ENCODE measurements at regions not wholly inside any gene's neighbourhood (a gene's known extent, or its start where the extent isn't known, plus 50 kb on each side); places are given as distances from the start of the nearest gene placed in this dataset.

- DNase-seq, result no peak
Observed at GRCh38 chr11:10945196-10945595, 87.3 kb upstream of the ZBED5 start.

- DNase-seq, result no peak
Observed at GRCh38 chr11:10943968-10944367, 86.1 kb upstream of the ZBED5 start.

GRCh38 chr11:10942620-10943019, 84.8 kb upstream of the ZBED5 start:
- DNase-seq, result no peak

GRCh38 chr11:10941871-10942270, 84.0 kb upstream of the ZBED5 start:
- DNase-seq, result no peak

DNA sequence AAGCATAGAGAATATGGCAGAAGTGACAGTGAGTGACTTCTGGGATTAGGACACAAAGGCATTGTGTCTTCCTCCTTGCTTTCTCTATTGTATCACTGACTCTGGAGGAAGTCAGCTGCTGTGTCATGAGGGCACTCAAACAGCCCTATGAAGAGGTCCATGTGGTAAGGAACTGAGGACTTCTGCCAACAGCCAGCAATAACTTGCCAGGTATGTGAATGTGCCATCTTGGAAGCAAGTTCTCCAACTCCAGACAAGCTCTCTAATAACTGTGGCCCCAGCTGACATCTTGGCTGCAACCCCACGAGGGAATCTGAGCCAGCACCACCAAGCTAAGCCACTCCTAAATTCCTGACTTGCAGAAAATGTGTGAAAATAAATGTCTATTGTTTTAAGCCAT, 83.6 kb upstream of the ZBED5 start:
- peak; percentile 35 for DNase-seq

GRCh38 chr11:10938650-10939387, 81.0 kb upstream of the ZBED5 start:
- DNase-seq, result peak; percentile 32

GRCh38 chr11:10938231-10938630, 80.4 kb upstream of the ZBED5 start:
- DNase-seq, result peak; percentile 41

DNA sequence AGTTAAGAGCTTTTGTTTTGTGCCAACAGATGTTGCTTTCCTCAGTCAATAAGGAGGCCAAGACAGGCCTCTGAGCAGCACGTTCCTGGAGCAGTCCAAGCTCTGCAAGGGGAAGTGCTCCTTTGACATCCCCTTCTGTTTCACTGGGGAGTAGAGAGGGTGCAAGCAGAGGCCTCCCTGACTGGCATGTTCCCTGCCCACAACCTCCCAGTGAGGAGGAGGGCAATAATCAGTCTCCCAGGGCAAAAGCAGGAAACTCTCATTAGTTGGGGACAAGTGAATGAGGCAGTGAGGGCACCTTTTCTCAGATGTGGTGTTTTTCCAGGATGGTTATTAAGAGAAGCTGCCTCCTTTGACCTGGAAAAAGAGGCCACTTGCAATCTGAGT, 79.5 kb upstream of the ZBED5 start:
- DNase-seq, result no peak

GRCh38 chr11:10936626-10937384, 79.0 kb upstream of the ZBED5 start:
- DNase-seq, result no peak

DNA sequence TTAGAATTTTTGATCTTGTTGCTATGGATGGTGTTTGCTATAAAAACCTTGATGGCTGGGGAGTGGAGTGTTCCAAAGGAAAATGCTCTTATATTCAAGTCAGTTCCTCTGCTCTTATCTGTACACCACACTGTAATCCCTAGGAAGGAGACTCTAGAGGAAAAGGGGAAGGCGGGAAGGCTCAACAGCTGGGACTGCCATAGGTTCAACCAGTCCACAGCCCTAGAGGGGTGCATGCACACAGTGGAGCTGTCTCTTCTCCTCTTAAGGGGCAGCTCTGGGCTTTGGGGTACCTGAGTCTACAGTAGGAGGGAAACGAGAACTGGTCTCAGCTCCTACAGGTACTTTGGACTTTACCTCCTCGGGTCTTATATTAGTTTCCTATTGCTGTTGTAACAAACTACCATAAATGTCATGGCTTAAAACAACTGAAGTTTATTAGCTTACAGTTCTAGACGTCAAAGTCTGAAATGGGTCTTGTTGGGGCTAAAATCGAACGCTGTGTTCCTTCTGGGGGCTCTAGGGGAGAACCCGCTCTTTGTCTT, 77.2 kb upstream of the ZBED5 start:
- peak; percentile 23 for DNase-seq

GRCh38 chr11:10934293-10934860, 76.5 kb upstream of the ZBED5 start:
- peak; percentile 52 for DNase-seq

DNA sequence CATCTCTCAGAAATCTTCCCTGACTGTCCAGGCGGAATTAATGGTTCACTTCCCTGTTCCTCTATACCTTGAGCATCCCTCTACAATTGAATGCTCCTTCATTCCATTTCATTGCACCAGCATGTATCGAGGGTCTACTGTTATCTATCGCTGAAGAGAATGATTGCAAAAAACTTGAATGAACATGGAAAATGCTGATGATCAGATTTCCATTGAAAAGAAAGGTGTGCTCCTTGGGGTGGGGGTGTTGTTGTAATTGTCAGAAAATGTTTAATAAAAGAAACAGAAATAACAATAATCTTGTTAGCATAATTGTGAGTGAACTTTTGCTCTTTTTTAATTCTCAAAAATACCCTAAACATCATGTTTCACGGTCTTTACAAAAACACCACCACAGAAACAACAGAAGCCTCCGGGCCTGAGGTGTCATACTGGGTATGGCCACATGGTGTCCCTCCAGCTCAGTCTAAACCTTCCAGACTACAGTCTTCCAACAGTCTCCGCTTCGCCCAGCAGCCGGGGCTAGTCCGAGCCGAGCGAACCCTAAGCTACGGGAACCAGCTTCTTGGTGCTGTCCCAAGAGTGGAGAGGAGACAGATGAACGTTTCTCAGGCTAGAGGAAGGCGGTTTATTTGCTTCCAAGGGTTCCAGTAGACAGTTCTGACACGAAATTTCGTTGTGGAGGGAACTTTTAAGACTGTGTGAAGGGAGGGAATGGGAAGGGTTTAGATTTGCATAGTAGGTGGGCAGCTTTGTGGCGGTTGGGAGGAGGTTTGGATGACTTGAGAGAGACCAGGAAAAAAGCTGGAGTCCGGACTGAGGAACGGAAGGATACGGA, 75.8 kb upstream of the ZBED5 start:
- peak; percentile 97 for DNase-seq

DNA sequence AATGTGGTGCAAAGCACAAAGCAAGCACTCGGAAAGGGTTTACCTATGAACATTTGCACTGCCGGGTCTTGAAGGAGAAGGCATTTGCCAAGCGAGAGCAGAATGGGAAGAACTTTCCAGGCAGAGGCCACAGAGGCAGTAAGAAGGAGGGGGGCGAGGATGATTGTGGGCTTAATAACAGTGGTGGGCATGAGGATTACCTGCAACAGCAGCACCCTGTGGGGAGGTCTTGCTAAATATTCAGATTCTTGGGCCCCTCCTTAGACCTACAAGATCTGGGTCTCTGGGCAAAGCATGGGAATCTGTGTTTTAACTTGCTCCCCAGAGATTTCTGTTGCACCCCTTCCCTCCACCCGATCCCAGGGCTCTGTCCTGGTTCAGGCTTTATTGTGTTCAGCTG, 75.1 kb upstream of the ZBED5 start:
- peak; percentile 33 for DNase-seq

- DNase-seq, result peak; percentile 41
Observed at GRCh38 chr11:10931761-10932670, 74.2 kb upstream of the ZBED5 start.

DNA sequence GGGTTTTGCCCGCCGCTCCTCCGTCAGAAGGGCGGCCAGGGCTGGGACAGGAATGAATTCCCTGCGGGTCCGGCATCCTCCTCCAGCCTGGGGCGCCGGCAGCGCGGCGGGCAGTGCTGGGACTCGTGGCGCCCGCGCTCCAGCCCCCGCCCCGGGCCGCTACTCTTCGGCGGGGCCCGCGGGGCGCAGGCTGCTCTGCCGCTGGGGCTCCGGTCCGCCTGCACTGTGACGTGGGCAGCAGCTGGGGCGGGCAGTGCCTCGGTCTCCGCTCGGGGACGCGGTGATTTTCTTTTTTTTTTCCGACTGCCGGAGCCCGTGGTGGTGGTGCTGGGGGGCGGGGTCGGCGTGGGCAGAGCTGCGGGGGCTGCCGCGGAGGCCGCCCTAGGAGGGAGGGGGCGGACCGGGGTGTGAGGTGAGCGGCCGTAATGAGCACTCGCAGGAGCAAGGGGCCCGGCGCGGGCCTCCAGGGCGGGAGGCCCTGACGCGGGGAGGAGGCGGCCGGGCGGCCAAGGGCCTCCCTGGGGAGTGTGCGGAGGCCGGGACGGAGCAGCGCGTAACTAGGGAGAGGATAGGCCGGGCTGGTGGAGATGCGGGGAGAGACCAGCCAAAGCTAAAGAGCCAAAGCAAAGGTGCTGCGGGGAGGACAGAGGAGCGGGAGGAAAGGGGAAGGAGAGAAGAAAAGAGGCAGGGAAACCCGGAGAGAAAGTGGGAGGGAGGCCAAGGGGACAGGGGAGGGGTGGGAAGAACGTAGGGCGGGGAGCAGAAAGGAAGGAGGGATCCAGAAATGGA, 73.3 kb upstream of the ZBED5 start:
- DNase-seq, result peak; percentile 87

DNA sequence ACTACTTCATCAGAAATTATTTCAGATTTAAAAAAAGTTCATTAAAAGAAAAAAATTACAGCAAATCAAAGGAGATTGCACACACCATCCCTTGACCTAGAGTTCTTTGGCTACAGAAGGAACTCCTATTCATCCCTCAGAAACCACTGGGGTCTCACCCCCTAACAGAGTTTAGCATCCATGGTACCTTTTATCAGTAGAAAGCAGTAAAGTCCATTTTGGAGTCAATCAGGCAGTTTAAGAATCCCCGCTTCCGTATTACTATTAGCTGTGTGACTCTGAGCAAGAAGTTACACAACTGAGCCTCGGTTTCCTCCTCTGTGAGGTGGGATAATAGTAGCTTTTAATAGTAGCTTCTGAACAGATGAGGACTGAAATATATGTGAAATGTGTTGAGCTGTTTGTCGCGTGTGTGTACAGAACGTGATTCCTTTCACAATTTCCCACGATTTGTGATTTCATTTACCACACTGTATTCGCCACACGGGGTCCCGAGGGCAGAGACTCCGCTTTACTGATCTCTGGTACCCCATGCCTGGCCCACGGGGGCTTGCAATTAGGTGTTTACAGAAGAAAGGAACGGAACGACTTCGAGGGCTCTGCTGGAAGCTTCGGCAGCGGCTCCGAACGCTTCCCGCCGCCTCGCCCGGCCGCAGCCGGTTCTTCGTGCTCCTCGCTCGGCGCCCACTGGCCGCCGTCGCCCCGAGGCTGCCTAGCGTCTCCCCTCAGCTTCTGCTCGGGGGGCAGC, 72.5 kb upstream of the ZBED5 start:
- DNase-seq, result no peak

DNA sequence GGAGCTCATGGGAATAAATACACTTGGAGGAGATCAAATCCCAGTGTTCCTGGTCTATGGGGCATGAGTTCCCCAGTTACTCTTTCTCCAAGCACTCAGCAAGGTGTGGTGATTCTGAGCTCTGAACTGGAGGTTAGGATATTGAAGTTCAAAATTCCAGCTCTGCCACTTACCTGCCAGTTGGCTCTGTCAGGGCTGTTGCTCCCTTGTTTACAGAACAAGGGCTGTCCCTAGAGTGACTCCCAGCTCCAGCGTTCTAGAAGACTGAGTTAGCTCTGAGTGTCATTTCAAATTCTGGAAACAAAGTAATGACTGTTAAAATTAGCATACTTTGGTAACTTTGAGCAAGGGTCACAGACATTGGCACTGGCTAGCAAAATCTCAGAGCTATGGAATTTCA, 69.7 kb upstream of the ZBED5 start:
- DNase-seq, result peak; percentile 37

- DNase-seq, result no peak
Observed at GRCh38 chr11:10926801-10927211, 69.0 kb upstream of the ZBED5 start.

DNA sequence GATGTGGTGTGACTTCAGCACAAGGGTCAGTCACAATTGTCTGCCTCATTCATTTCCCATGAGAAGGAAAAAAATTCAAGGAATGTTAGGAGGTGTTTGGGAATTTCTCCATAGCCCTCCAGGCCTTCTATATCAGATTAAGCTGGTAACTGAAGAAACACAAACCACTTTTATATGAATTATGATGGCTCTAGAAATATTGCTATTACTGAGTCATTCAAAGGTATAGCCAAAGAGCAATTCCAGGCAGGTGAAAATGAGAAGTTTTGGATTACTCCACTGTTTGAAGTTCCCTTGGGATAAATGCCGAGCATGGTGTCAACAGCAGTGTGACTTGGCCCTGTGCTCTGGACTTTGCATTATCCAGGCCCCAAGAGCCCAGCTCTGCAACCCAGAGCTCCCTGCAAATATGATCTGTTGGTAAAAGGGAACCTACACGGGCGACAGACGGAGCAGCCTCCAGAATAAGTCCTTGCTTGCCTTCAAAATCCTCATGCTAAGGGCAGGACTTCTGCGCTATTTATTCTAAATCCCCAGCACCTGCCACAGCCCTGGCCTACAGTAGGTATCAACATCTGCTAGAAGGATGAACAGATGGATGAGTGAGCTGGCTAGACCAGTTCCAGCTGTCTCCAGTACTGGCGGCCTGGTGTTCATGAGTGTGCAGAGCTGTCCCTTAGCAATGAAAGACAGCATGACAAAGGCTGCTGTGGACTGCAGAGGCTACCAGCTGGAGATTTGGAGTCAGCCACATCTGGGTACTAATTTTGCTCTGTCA, 67.5 kb upstream of the ZBED5 start:
- DNase-seq, result peak; percentile 71
